ENCODE measurements at regions not wholly inside any gene's neighbourhood (a gene's known extent, or its start where the extent isn't known, plus 50 kb on each side); places are given as distances from the start of the nearest gene placed in this dataset.

DNA sequence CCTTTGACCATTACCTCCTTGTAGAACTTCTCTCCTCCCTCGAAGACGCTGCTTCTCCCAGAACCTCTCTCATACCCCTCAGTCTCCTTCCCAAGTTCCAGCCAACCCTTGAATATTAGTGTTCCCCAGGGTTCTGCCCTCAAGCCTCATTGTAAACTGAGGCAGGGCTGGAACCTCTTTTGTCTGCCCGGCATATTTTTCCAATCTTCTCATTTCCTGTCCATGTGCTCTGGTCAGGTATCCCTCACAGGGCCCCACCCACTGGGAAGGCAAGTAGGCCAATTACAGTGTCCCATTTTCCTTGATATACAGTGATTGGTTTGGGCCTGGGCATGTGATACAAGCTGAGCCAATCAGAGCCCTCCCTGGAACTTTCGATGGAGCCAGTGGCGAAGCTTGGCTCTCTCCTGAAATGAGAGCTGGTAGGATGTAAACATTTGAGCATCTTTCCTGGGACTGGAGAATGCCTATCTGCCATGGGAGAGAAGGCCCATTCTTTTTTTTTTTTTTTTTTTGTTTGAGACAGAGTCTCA, 57.1 kb upstream of the ID3 start:
- in situ Hi-C loops (cut with MboI; ENCODE audit: low sequenced_read_pairs): no loop called here

DNA sequence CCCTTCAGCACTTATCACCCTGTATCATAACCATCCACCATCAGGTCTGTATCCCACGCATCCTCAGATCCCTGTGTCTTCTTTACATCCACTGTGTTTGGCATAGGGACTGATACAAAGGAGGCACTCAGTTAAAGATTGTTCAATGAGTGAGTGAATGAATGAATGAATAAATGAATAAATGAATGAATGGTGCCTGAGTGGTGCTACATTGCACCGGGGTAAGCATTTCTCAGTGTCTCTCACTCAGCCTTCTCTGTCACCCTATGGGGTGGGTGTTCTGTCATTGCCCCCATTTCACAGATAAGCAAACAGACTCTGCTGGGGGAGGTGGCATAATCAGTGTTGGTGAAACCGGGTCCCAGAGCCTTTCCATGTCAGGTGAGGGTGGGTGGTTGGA, 56.6 kb upstream of the ID3 start:
- in situ Hi-C loops (cut with MboI; ENCODE audit: low sequenced_read_pairs): no loop called here

- in situ Hi-C loops (cut with MboI; ENCODE audit: low sequenced_read_pairs): no loop called here
These were observed 56.1 kb upstream of the ID3 start for GRCh38 chr1:23615423-23615822.

DNA sequence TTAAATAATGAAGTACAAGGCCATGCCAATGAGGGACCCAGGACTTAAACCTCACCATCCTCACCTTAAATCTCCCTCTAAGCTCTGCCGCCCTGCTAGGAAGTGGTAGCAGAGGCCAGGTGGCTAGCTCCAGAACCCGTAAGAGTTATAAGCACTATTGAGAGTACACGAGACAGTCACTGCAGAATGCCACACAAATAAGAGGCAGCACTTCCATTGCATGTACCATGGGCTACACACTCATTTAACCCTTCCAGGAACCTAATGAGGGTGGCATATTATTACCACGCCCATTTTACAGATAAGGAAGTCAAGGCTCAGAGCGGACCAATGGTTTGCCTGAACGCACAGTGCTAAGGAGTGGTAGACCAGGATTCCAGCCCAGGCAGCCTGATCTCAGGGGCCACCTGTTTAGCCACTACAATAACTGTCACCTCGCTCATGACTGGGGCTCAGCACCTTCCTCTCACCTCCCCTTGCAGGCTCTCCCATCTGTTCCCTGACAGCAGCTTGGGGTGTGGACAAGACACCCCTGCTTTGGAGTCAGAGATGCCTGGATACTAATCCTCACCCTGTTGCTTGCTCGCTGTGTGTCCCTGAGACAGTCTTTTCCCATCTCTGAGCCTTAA, 54.8 kb upstream of the ID3 start:
- in situ Hi-C loops (cut with MboI; ENCODE audit: low sequenced_read_pairs): no loop called here

- in situ Hi-C loops (cut with MboI; ENCODE audit: low sequenced_read_pairs): no loop called here
These were observed 54.1 kb upstream of the ID3 start for GRCh38 chr1:23613191-23614031.

- in situ Hi-C loops (cut with MboI; ENCODE audit: low sequenced_read_pairs): no loop called here
These were observed 52.5 kb upstream of the ID3 start for GRCh38 chr1:23611601-23612327.

GRCh38 chr1:23610677-23611076, 51.4 kb upstream of the ID3 start:
- in situ Hi-C loops (cut with MboI; ENCODE audit: low sequenced_read_pairs): no loop called here

DNA sequence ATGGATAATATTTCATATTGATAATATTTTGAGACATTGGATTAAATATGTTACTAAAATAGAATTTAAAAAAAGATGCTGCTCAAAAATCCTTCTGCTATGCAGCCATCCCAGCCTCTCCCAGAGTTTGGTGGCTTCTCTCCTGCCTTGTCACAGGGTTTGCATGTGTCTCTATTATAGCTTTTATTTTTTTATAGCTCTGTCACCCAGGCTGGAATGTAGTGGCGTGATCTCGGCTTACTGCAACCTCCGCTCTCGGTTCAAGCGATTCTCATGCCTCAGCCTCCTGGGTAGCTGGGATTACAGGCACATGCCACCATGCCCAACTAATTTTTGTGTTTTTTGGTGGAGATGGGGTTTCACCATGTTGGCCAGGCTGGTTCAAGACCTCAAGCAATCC, 50.7 kb upstream of the ID3 start:
- in situ Hi-C loops (cut with MboI; ENCODE audit: low sequenced_read_pairs): no loop called here
